GM21529 (cell line): ENCODE measurements at regions not wholly inside any gene's neighbourhood (a gene's known extent, or its start where the extent isn't known, plus 50 kb on each side); places are given as distances from the start of the nearest gene placed in this dataset.
"Not testable (repeated sequence)": the region's sequence is repeated elsewhere in the genome, so short reads cannot be mapped to it uniquely, and the experiment has no call there.

Experiments
- ATAC-seq: cut with Tn5 transposase; IDR thresholded peaks from one replicate; pipeline ENCODE4 v1.9.1; 2021; ENCODE audit not compliant: unreplicated experiment

DNA sequence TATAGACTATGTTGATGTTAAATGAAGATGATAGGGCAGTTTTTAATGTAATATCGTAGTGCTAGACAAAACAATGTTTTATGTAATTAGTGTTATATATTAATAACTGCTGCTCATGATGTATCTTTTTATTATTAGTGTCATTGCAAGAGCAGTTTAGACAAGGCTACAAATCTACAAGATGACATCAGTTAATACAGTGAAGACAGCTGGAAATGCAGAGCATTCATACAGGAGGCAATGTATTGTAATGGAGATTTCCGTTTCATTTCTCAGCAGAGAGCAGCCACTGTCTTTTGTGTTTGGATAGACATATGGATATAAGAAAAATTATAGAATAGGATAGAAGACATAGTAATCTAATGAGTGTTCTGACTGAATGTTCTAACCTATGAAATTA lies 178.0 kb downstream of the FOXG1 start:
- ATAC-seq: no peak

GRCh38 chr14:28946267-28946666 lies 179.7 kb downstream of the FOXG1 start:
- no peak for ATAC-seq

GRCh38 chr14:28949503-28949902 lies 182.9 kb downstream of the FOXG1 start:
- no peak for ATAC-seq

GRCh38 chr14:28952161-28952560 lies 185.6 kb downstream of the FOXG1 start:
- ATAC-seq: no peak

- ATAC-seq: no peak
Measured at GRCh38 chr14:28952666-28953065, 186.1 kb downstream of the FOXG1 start.

GRCh38 chr14:28953973-28954372 lies 187.4 kb downstream of the FOXG1 start:
- no peak for ATAC-seq

GRCh38 chr14:28966416-28967233 lies 200.0 kb downstream of the FOXG1 start:
- ATAC-seq: peak; percentile 84

DNA sequence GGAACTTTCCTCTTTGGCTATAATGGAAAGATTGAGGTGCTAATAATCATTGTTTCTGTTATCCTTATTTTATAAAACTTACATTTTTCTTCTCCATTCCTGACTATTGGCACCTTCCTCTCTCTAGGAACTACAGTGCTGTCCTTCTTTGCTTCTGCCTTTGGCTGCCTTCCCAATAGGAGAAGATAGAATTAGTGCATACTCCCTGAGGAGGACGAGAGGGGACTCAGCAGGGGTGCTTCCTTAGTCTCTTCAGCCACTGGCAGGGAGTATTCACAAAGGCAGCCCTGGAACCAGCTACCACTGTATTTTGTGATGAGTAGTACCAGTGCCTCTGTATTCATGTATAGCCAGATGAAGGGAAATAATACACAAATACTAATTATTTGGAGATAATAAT lies 208.5 kb downstream of the FOXG1 start:
- ATAC-seq: no peak

GRCh38 chr14:28982228-28982627 lies 215.6 kb downstream of the FOXG1 start:
- no peak for ATAC-seq

DNA sequence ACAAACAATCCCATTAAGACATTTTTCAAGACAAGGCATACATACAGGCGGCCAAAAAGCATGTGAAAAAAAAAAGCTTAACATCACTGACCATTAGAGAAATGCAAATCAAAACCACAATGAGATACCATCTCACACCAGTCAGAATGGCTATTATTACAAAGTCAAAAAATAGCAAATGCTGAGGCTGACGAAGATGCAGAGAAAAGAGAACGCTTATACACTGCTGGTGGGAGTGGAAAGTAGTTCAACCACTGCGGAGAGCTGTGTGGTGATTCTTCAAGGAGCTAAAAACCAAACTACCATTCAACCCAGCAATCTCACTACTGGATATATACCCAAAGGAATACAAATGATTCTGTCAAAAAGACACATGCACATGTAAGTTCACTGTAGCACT lies 216.7 kb downstream of the FOXG1 start:
- no peak for ATAC-seq

DNA sequence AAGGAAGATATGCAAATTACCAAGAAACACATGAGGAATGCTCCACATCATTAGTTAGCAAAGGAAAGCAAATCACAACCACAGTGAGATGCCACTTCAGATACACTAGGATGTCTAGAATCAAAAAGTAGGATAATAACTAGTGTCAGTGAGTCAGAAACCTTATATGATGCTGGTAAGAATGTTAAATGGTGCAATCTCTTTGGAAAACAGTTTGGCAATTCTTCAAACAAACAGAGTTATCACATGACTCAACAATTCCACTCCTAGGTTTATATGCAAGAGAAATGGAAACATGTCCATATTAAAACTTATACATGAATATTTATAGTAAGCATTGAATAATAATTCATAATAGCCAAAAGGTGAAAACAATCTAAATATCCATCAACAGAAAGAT lies 220.9 kb downstream of the FOXG1 start:
- ATAC-seq: no peak

DNA sequence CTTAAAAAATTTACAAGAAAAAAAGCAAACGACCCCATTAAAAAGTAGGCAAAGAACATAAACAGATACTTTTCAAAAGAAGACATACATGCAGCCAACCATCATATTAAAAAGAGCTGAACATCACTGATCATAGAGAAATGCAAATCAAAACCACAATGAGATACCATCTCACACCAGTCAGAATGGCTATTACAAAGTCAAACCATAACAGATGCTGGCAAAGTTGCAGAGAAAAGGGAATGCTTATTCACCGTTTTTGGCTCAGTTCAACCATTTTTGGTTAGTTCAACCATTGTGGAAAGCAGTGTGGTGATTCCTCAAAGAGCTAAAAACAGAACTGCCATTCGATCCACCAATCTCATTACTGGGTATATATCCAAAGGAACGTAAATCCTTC lies 230.6 kb downstream of the FOXG1 start:
- ATAC-seq: not testable (repeated sequence)

GRCh38 chr14:28999656-29000055 lies 233.1 kb downstream of the FOXG1 start:
- no peak for ATAC-seq

DNA sequence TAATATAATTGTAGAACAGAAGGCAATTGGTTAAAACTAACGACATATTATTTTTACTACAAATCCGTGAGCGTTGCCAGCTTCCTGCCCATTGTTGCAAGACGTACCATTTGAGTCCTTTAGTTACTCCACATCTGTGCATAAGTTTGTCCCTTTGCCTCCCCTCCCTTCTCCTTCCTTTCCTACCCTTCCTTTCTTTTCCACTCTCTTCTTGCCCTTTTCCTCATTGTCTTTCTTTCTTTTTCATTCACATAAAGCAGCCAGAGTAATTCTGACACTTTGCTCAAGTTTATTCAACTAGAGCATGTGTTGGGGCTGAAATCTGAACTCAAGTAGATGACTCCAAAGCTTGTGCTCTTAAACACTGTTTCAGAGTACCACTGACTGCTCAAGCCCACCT lies 239.1 kb downstream of the FOXG1 start:
- no peak for ATAC-seq

- no peak for ATAC-seq
Measured at GRCh38 chr14:29007990-29008389, 241.4 kb downstream of the FOXG1 start.

DNA sequence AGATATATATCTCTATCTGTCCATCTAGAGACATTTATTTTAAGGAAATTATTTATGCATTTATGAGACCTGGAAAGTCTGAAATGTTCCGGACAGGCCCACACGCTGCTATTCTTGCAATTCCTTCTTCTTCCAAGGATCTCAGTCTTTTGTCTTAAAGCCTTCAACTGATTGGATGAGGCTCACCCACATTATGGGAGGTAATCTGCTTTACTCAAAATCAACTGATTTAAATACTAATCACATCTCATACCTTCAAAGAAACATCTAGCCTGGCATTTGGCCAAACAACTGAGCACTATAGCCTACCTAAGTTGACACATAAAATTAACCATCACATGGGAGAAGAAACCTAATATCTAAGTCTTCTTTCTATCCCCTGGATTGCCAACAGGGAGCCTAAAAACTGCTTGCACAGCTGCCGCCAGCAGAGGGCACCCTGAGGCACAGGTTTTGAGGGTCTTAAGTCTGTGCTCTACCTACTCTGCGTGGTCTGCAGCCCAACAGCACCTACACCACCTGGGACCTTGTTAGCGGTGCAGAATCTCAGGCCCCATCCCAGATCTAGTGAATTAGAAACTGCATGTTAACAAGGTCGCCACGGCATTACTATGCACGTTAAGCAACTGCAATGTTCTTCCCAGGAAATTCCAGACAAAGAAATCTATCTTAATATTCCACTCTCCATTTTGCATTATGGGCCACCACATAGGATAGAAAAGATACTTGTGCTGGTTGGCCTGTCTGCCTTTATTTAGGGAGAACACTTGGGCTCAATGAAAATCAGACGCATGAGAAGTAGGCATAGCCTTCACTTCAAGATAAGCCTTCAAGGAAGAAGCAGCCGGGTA lies 249.7 kb downstream of the FOXG1 start:
- ATAC-seq: no peak

GRCh38 chr14:29023505-29023904 lies 256.9 kb downstream of the FOXG1 start:
- not testable (repeated sequence) for ATAC-seq

- not testable (repeated sequence) for ATAC-seq
Measured at GRCh38 chr14:29027441-29027840, 260.9 kb downstream of the FOXG1 start.

GRCh38 chr14:29027941-29028705 lies 261.5 kb downstream of the FOXG1 start:
- ATAC-seq: not testable (repeated sequence)

- no peak for ATAC-seq
Measured at GRCh38 chr14:29028973-29029582, 262.5 kb downstream of the FOXG1 start.

DNA sequence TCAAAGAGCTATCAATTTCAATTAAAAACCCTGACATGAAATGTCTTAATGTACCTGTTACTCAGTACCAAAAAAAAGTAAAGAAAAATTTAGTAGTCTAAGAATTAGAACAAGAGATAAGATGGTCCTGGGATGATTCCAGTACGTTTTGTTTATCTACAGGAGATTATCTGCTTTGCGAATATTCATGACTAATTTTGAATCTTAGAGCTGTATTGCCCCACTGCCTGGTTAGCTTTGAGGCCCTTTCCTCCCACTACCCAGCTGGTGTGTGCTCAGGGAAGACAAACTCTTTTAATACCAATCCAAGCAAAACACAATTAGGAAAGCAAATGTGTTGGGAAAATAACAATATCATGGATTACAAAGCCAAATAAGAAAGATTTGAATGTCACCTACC lies 263.5 kb downstream of the FOXG1 start:
- no peak for ATAC-seq
